ENCODE measurements at regions not wholly inside any gene's neighbourhood (a gene's known extent, or its start where the extent isn't known, plus 50 kb on each side); places are given as distances from the start of the nearest gene placed in this dataset.

- TF ChIP-seq CTCF (IDR thresholded peaks at IDR 0.05 in 4 of 5, conservative IDR thresholded peaks at IDR 0.05 in 1 of 5) (no peak), POLR2A (IDR thresholded peaks at IDR 0.05) (no peak)
Observed at GRCh38 chr12:46569826-46570439, 197.4 kb upstream of the SLC38A2 start.
